NAMALWA (cell line): ENCODE measurements at regions not wholly inside any gene's neighbourhood (a gene's known extent, or its start where the extent isn't known, plus 50 kb on each side); places are given as distances from the start of the nearest gene placed in this dataset.

Source experiments
- DNase-seq: peaks from one replicate; pipeline ENCODE4 v3.0.0-alpha.2; 2015; ENCODE audit warnings: low spot score

- DNase-seq = peak; percentile 5
These were observed 925.7 kb downstream of the EPHA4 start for GRCh38 chr2:220646424-220646823.

GRCh38 chr2:220648628-220649027, 923.5 kb downstream of the EPHA4 start:
- no peak for DNase-seq

GRCh38 chr2:220653776-220654175, 918.3 kb downstream of the EPHA4 start:
- no peak for DNase-seq

GRCh38 chr2:220654322-220654721, 917.8 kb downstream of the EPHA4 start:
- DNase-seq = no peak

- DNase-seq = no peak
These were observed 911.6 kb downstream of the EPHA4 start for GRCh38 chr2:220660277-220661145.

- no peak for DNase-seq
These were observed 909.7 kb downstream of the EPHA4 start for GRCh38 chr2:220662431-220662830.

- no peak for DNase-seq
These were observed 909.0 kb downstream of the EPHA4 start for GRCh38 chr2:220663065-220663464.

- DNase-seq = no peak
These were observed 907.6 kb downstream of the EPHA4 start for GRCh38 chr2:220664272-220665107.

GRCh38 chr2:220665108-220665471, 907.0 kb downstream of the EPHA4 start:
- no peak for DNase-seq

GRCh38 chr2:220669324-220669723, 902.8 kb downstream of the EPHA4 start:
- DNase-seq = no peak

GRCh38 chr2:220670511-220670910, 901.6 kb downstream of the EPHA4 start:
- DNase-seq = no peak

- DNase-seq = no peak
These were observed 898.8 kb downstream of the EPHA4 start for GRCh38 chr2:220673151-220673874.

GRCh38 chr2:220674033-220674432, 898.1 kb downstream of the EPHA4 start:
- DNase-seq = peak; percentile 14

GRCh38 chr2:220676695-220677094, 895.4 kb downstream of the EPHA4 start:
- DNase-seq = no peak

GRCh38 chr2:220678943-220679342, 893.2 kb downstream of the EPHA4 start:
- no peak for DNase-seq

- no peak for DNase-seq
These were observed 889.5 kb downstream of the EPHA4 start for GRCh38 chr2:220682616-220683015.

- DNase-seq = peak; percentile 66
These were observed 888.0 kb downstream of the EPHA4 start for GRCh38 chr2:220684099-220684498.

- peak; percentile 72 for DNase-seq
These were observed 884.8 kb downstream of the EPHA4 start for GRCh38 chr2:220687231-220687843.

- DNase-seq = no peak
These were observed 876.5 kb downstream of the EPHA4 start for GRCh38 chr2:220695397-220696279.

GRCh38 chr2:220696280-220696669, 875.8 kb downstream of the EPHA4 start:
- no peak for DNase-seq

GRCh38 chr2:220697011-220697410, 875.1 kb downstream of the EPHA4 start:
- no peak for DNase-seq
